ENCODE measurements at regions not wholly inside any gene's neighbourhood (a gene's known extent, or its start where the extent isn't known, plus 50 kb on each side); places are given as distances from the start of the nearest gene placed in this dataset.

GRCh38 chr2:19664646-19665045, 237.1 kb downstream of the TTC32 start (continued):
- TF ChIP-seq RCOR1 (conservative IDR thresholded peaks at IDR 0.05; ENCODE audit: low read depth, low read length), result no peak
- no peak for TF ChIP-seq CEBPB (IDR thresholded peaks at IDR 0.05; ENCODE audit: borderline replicate concordance in 1 of 2, low read depth in 2 of 2, low read length in 2 of 2)

GRCh38 chr2:19659024-19659792, 242.6 kb downstream of the TTC32 start:
- DNase-seq (ENCODE audit: low read depth, low spot score), result no peak
- FAIRE-seq, result no peak
- TF ChIP-seq KDM1A (IDR thresholded peaks at IDR 0.05; ENCODE audit: borderline replicate concordance) (no peak), ESRRA (IDR thresholded peaks at IDR 0.05; ENCODE audit: low read length) (no peak), MYB (IDR thresholded peaks at IDR 0.05; ENCODE audit: borderline replicate concordance, low read depth, low read length) (no peak), BMI1 (IDR thresholded peaks at IDR 0.05; ENCODE audit: borderline replicate concordance) (no peak), ZNF384 (IDR thresholded peaks at IDR 0.05; ENCODE audit: borderline replicate concordance, low read depth, low read length) (no peak), RAD51 (IDR thresholded peaks at IDR 0.05) (no peak), ZNF687 (IDR thresholded peaks at IDR 0.05) (no peak), E2F8 (IDR thresholded peaks at IDR 0.05; ENCODE audit: low read depth, partially characterized antibody) (no peak), REST (IDR thresholded peaks at IDR 0.05; ENCODE audit: low read depth, low read length) (no peak), MXI1 (IDR thresholded peaks at IDR 0.05; ENCODE audit: low read depth, low read length) (no peak)

More at GRCh38 chr2:19659024-19659792, 242.6 kb downstream of the TTC32 start:
- Histone ChIP-seq H3K9ac (ENCODE audit: control insufficient read depth, insufficient read depth, low read length) (no peak overlapping the region), H3K27ac (ENCODE audit: control insufficient read depth, insufficient read depth) (no peak overlapping the region), H3K4me1 (ENCODE audit: control insufficient read depth, insufficient read depth, low read length) (no peaks in the 10 kb centered on the region), H3K36me3 (ENCODE audit: control insufficient read depth in 2 of 2, insufficient read depth in 2 of 2, low read length in 1 of 2) (no peaks in the 10 kb centered on the region), H2AFZ (ENCODE audit: control insufficient read depth, low read depth, low read length) (no peak overlapping the region), H3K4me3 (no peak overlapping the region), H3K9me3 (replicated peaks; ENCODE audit: control insufficient read depth, insufficient read depth, low read length) (no peaks in the 10 kb centered on the region), H3K27me3 (replicated peaks in 1 of 2; ENCODE audit: control insufficient read depth in 2 of 2, insufficient read depth in 2 of 2, low read length in 1 of 2) (no peaks in the 10 kb centered on the region), H4K20me1 (ENCODE audit: control insufficient read depth, insufficient read depth) (no peaks in the 10 kb centered on the region), H3K4me2 (ENCODE audit: control insufficient read depth, insufficient read depth) (no peak overlapping the region), H3K79me2 (ENCODE audit: control insufficient read depth, insufficient read depth, low read length) (no peaks in the 10 kb centered on the region)
- BruUV-seq (replicated peaks), result no TSS peak
- in situ Hi-C loops (cut with MboI), result no loop called here
- CTCF ChIA-PET, result no interaction called here
- intact Hi-C loops (cut with micrococcal nuclease; ENCODE audit: unreplicated experiment), result no loop called here
- no peak for ATAC-seq
- WGBS (ENCODE audit: insufficient coverage, insufficient replicate concordance, low lambda C conversion rate, missing lambda C conversion rate), result 10% methylated on average over 3 of the region's 3 CpGs
- POLR2A ChIA-PET, result no interaction called here
- SMC1A ChIA-PET (ENCODE audit: uncharacterized antibody, unreplicated experiment), result no interaction called here
- RAD21 ChIA-PET (ENCODE audit: unreplicated experiment), result no interaction called here

All from GM12878 (cell line).